HG03060 (cell line): ENCODE measurements at regions not wholly inside any gene's neighbourhood (a gene's known extent, or its start where the extent isn't known, plus 50 kb on each side); places are given as distances from the start of the nearest gene placed in this dataset.
"Not testable (repeated sequence)": the region's sequence is repeated elsewhere in the genome, so short reads cannot be mapped to it uniquely, and the experiment has no call there.

Source experiments
- ATAC-seq: cut with Tn5 transposase; IDR thresholded peaks from one replicate; pipeline ENCODE4 v1.9.1; 2021; ENCODE audit warnings: low read depth, moderate number of reproducible peaks; ENCODE audit not compliant: unreplicated experiment

- not testable (repeated sequence) for ATAC-seq
These were observed 5455.9 kb upstream of the TPTE start for GRCh38 chr21:5065240-5066211.

DNA sequence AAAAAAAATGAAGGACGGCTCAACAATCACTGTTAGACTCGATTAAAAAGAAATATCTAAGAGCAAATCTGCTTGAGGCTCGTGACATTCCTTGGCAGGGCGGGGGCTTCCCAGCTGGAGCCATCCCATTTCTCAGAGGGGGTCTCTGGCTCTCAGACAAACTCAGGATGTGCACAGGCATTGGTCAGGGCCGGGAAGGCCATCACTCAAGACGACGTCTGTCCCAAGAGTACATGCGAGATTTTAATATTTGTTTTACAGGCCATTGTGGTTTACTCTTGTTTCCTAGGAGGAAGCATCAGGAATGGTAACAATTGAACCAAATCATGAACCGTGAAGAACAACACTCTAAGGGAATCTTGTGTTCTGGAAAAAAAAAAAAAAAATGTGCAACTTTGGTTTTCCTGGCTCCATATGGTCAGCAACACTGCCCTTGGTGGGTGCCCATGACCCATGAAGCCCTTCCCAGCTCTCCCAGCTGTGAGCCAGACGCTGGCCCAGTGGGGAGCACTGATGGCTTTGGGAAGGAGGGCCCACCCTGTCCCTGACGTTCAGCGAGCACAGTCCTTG lies 5454.6 kb upstream of the TPTE start:
- ATAC-seq, result not testable (repeated sequence)

DNA sequence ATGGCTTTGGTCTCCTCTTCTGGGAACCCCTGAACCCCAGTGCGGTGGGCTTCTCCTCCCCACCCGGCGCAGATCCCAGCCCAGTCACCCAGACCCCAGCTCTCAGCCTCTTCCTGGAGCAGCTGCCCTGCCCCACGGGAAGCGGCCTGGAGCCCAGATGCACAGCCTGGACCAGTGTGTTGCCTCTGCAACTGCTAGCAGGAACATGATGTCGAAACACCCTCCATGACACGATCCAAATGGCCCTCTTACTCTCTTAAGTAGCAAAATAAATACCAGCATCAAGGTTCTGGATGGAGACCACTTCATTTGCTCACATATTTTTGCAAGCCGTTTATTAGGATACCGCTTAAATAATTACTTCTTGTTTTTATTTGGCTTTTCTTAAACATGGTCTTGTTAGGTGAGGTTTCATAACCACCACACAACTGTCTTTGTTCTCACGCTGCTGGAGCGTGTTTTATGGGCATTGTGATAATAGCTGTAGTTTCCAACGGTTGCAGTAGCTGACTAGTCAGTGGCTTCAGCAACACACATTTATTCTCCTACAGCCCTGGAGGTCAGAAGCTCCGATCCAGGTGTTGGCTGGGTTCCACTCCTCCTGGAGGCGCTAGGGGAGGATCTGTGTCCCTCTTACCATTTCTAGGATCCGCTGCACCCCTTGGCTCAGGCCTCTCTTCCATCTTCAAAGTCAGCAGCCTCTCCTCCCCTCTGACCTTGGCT lies 5453.9 kb upstream of the TPTE start:
- not testable (repeated sequence) for ATAC-seq

GRCh38 chr21:5068649-5069048 lies 5452.7 kb upstream of the TPTE start:
- ATAC-seq, result not testable (repeated sequence)

GRCh38 chr21:5071180-5071579 lies 5450.2 kb upstream of the TPTE start:
- not testable (repeated sequence) for ATAC-seq

GRCh38 chr21:5076854-5077253 lies 5444.5 kb upstream of the TPTE start:
- not testable (repeated sequence) for ATAC-seq

DNA sequence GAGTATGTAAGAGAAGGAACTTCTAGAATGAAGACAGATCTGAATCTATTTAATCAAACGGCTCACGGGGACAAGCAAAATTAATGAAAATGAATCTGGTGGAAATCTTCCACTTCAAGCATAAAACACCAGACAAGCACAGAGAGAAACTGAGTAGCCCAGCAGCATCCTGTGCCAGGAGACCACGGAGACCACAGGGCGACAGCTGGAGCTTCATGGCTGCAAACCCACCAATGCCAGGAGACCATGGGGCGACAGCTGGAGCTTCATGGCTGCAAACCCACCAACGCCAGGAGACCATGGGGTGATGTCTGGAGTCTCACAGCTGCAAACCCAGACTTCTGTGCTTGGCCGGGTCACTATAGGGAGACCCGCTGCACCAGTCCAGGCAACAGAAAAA lies 5442.0 kb upstream of the TPTE start:
- ATAC-seq, result not testable (repeated sequence)

DNA sequence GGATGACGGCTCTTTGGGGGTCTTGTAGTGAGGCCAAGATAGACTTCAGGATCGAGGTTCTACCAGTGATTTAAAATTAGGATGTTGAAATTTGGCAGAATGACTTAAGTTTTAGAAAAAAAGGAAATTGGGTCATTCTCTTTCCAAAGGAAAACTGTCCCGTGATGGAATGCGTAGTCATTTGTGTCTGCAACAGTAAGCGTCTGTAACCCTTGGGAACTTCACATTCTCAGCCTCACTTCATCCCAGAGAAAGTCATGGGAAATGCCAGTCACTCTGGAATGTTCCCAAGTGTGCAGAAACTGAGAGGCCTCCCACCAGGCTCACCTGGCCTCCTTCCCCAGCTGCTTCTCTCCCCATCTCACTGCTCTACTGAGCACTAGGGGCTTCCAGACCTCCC lies 5441.4 kb upstream of the TPTE start:
- not testable (repeated sequence) for ATAC-seq

DNA sequence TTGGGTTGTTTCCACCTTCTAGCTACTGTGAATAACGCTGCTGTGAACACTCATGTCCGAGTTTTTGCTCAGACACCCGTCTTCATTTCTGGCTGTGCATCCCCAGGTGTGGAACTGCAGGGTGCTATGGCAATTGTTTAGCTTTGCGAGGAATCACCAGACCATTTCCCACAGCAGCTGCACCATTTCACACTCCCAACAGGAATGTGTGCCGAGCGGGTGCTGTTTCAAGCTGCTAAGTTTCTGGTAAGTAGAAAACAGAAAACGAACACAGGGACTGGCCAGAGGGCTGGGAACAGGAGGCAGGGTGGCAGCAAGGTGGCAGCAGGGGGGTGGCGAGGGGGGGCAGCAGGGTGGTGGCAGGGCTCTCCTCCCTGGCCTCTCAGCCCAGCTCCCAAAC lies 5437.1 kb upstream of the TPTE start:
- not testable (repeated sequence) for ATAC-seq

DNA sequence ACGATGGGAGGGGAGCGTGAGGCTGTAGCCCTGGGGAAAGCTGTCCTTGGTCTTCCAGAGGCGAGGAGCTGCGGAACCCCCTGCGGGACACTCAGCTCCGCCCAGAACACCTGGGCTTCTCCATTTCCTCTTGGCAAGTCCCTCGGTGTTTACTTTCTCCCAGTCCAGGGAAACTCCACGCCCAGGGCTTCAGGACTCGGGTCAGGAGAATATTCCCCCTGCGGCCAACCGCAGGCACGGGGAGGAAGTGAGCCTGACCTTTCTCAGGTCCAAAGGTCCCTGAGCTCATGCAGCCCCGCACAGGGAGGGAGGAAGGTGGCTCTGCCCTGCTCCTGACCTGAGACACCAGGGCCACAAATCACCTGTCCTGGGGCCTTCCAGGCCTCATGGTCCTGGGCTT lies 5435.9 kb upstream of the TPTE start:
- not testable (repeated sequence) for ATAC-seq

DNA sequence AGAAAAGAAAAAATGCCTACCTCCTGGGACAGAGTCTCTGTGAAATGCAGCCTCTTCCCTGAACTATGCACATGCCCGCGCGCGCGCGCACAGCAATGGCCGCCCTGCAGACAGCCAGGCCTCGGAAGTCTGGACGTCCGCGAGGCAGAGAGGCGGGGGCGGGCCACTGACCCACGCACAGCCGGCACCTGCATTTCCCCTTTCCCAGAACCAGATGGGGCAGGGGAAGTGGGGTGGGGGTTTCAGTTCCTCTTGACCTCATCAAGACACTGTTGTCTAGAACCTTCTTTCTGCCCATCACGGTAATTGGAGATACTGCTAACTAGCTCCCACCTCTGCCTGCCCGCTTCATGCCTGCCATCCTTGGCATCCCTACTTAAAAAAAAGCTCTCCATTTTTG lies 5435.0 kb upstream of the TPTE start:
- ATAC-seq, result not testable (repeated sequence)

GRCh38 chr21:5088820-5089219 lies 5432.6 kb upstream of the TPTE start:
- not testable (repeated sequence) for ATAC-seq

- not testable (repeated sequence) for ATAC-seq
These were observed 5431.8 kb upstream of the TPTE start for GRCh38 chr21:5089399-5090089.

DNA sequence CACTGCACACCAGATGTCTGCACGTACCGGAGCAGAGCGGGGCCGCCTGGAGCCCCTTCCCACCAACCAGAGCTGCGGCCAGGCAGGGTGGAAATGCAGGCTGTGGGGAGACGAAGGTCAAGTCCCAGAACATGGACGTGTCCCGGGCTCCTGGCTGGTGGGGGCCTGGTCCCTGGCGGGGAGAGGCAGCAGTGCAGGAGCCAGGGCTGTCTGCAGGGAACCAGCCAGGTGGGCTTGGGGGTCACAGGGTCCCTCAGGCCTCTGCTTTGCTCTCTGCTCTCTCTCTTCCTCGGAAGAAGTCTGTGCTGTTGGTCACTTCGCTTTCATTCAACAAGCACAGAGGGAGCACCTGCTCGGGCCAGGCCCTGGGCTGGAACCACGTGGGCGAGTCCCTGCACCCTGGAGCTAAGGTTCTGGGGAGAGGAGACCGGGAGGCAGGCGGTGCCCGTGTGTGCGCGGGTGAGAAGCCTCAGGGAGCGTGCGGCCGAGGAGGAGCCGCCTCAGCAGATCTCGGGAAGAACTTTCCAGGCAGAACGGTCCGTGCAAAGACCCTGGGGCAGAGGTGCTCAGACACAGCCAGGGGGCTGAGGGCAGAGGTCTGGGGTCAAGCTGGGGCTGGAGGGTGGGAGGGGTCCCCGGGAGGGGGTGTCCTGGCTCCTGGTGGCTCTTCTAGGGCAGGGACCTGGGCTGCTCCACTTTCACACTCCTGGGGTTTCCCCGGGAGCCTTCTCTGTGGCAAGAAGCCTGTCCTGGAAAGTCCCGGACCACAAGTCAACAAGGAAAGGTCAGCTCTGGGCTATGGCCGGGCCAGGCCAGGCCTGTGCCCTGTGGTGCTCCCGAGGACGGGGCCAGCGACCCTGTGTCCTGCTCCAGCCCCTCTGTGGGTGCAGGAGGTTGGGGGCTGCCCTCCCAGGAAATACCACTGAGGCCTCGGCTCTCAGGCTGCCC lies 5431.0 kb upstream of the TPTE start:
- not testable (repeated sequence) for ATAC-seq

DNA sequence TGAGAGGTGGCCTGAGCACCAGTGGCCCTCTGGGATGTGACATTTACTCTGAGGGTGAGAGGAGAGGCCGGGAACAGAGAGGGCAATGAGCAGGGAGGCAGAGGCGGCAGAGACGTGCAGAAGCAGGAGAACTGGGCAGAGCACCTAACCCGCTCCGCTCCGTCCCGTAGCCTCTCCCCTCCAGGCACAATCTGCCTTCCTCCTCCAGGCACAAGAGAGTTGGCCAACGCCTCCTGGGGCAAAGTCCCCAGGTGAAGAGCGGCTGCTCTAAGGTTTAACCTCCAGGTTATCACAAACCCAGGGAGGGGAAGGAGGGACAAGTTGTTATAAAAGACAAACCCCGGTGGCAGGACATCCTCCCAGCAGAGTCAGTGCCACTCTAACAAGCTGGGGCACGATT lies 5430.1 kb upstream of the TPTE start:
- not testable (repeated sequence) for ATAC-seq

DNA sequence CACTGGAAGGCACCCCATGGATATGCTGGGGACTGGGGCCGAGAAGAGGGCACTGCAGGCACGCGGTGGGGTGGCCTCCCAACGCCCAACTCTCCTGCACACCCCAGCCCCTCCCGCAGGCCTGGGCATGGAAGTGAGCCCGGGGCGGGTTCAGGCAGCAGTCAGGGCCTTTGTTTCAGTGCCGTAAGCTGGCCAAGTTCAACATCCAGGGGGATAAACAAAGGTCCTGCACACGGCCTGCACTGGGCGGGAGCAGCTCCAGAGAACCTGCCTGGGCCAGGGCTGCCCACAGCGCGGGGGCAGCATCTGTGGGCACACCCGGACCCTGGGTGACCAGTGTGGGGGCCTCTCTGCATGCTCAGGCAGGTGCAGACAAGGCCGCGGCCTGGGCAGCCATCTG lies 5425.8 kb upstream of the TPTE start:
- ATAC-seq, result not testable (repeated sequence)

GRCh38 chr21:5098010-5098743 lies 5423.2 kb upstream of the TPTE start:
- ATAC-seq, result not testable (repeated sequence)

GRCh38 chr21:5100604-5101174 lies 5420.7 kb upstream of the TPTE start:
- ATAC-seq, result not testable (repeated sequence)
